ENCODE measurements at regions not wholly inside any gene's neighbourhood (a gene's known extent, or its start where the extent isn't known, plus 50 kb on each side); places are given as distances from the start of the nearest gene placed in this dataset.

DNA sequence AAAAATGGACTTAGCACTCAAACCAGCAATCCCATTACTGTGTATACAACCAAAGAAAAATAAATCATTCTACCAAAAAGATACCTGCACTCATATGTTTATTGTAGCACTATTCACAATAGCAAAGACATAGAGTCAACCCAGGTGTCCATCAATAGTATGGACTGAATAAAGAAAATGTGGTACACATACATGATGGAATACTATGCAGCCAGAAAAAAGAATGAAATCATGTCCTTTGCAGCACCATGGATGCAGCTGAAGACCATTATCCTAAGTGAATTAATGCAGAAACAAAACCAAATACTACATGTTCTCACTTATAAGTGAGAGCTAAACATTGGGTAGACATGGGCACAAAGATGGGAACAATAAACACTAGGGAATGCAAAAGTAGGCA is 236.8 kb upstream of the POU5F2 start:
- TF ChIP-seq, protein P1, sequence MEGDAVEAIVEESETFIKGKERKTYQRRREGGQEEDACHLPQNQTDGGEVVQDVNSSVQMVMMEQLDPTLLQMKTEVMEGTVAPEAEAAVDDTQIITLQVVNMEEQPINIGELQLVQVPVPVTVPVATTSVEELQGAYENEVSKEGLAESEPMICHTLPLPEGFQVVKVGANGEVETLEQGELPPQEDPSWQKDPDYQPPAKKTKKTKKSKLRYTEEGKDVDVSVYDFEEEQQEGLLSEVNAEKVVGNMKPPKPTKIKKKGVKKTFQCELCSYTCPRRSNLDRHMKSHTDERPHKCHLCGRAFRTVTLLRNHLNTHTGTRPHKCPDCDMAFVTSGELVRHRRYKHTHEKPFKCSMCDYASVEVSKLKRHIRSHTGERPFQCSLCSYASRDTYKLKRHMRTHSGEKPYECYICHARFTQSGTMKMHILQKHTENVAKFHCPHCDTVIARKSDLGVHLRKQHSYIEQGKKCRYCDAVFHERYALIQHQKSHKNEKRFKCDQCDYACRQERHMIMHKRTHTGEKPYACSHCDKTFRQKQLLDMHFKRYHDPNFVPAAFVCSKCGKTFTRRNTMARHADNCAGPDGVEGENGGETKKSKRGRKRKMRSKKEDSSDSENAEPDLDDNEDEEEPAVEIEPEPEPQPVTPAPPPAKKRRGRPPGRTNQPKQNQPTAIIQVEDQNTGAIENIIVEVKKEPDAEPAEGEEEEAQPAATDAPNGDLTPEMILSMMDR (IDR thresholded peaks at IDR 0.05) = no peak
- no peak for TF ChIP-seq POLR2AphosphoS5 (IDR thresholded peaks at IDR 0.05; ENCODE audit: insufficient read depth in 1 of 2, low read depth in 1 of 2)
